HepG2 (cell line): ENCODE measurements at regions not wholly inside any gene's neighbourhood (a gene's known extent, or its start where the extent isn't known, plus 50 kb on each side); places are given as distances from the start of the nearest gene placed in this dataset.
"Not testable (repeated sequence)": the region's sequence is repeated elsewhere in the genome, so short reads cannot be mapped to it uniquely, and the experiment has no call there.

ENCODE experiments used
- ATAC-seq: fragments of 200-7000 bp; cut with Tn5 transposase; 3 replicates; pipeline ENCODE4 v1.9.1; 2020; ENCODE audit warnings: mild to moderate bottlenecking, moderate library complexity
- BruUV-seq: library from RNA; stranded (reverse); fragments of 400-500 nt; replicated peaks from 2 replicates; lab custom pipeline; 2021; lab: Mats Ljungman, UMichigan
- CTCF ChIA-PET: fragments of 300-600 bp; formaldehyde crosslinking; extraction: SDS; loops from one replicate; lab custom pipeline; 2021; ENCODE audit warnings: low total read pairs, inconsistent platforms, low intra/inter-chr PET ratio; lab: Yijun Ruan, JAX
- POLR2A ChIA-PET: fragments of 350-600 bp; sonication (Branson Sonifier 250); formaldehyde crosslinking; loops from one replicate; lab custom pipeline; 2020; ENCODE audit warnings: antibody characterized with exemption, inconsistent platforms; lab: Yijun Ruan, JAX
- DNase-seq: peaks from one replicate; pipeline ENCODE4 v3.0.0-alpha.2; 2015; ENCODE audit warnings: low spot score
- FAIRE-seq: peaks from 3 replicates; lab custom pipeline; 2011; peaks lifted over from hg19 to GRCh38; lab: Jason Lieb, UNC
- H2AFZ ChIP-seq: one replicate; pipeline ENCODE4 v1.6.1; 2011; ENCODE audit warnings: low read length, inconsistent platforms
- H3K27ac ChIP-seq: fragments of 300-600 bp; 3 replicates; pipeline ENCODE4 v1.8.0; 2011; ENCODE audit warnings: mixed run types, mild to moderate bottlenecking, mixed read lengths, low read length, inconsistent platforms; ENCODE audit not compliant: insufficient read depth; ENCODE audit errors: extremely low read length
- H3K27me3 ChIP-seq, 2 experiments: fragments of 200-600 bp in 1 of 2; 2 replicates in 1 of 2; 3 replicates in 1 of 2; pipeline versions ENCODE4 v1.6.0 to v1.8.0; 2011; ENCODE audit warnings: low read length in 2 of 2, mild to moderate bottlenecking in 2 of 2, moderate library complexity in 2 of 2, inconsistent platforms in 1 of 2; ENCODE audit not compliant: insufficient read depth in 2 of 2, control insufficient read depth in 1 of 2
- H3K36me3 ChIP-seq, 2 experiments: fragments of 200-600 bp in 1 of 2; replicated peaks in 1 of 2; 2 replicates in 1 of 2; 3 replicates in 1 of 2; pipeline versions ENCODE4 v1.5.1 to v1.8.0; 2011; ENCODE audit warnings: low read length in 2 of 2, inconsistent platforms in 1 of 2; ENCODE audit not compliant: insufficient read depth in 2 of 2, control insufficient read depth in 1 of 2
- H3K4me1 ChIP-seq: 2 replicates; pipeline ENCODE4 v1.5.1; 2012; ENCODE audit warnings: low read length, inconsistent platforms; ENCODE audit not compliant: insufficient read depth
- H3K4me2 ChIP-seq: 2 replicates; pipeline ENCODE4 v1.6.0; 2011; ENCODE audit warnings: low read depth, low read length, inconsistent platforms
- H3K4me3 ChIP-seq, 3 experiments: fragments of 200-600 bp in 1 of 3; sonication (generic), shearing (Covaris generic) in 1 of 3; replicated peaks in 1 of 3; 2 replicates each; pipeline ENCODE4 v1.5.1; 2011 to 2016; ENCODE audit warnings: low read length in 3 of 3, inconsistent platforms in 2 of 3, low read depth in 2 of 3, mild to moderate bottlenecking in 2 of 3, control low read depth in 1 of 3, mixed read lengths in 1 of 3; ENCODE audit not compliant: insufficient read depth in 1 of 3
- H3K79me2 ChIP-seq: one replicate; pipeline ENCODE4 v1.6.1; 2011; ENCODE audit warnings: low read length, inconsistent platforms; ENCODE audit not compliant: insufficient read depth
- H3K9ac ChIP-seq: 2 replicates; pipeline ENCODE4 v1.6.0; 2011; ENCODE audit warnings: mild to moderate bottlenecking, low read depth, low read length, inconsistent platforms; ENCODE audit not compliant: insufficient read depth
- H3K9me3 ChIP-seq: 2 replicates; pipeline ENCODE4 v1.5.1; 2012; ENCODE audit warnings: mild to moderate bottlenecking, low read length
- H4K20me1 ChIP-seq: 2 replicates; pipeline ENCODE4 v1.6.0; 2011; ENCODE audit warnings: inconsistent platforms, mild to moderate bottlenecking, low read length, moderate library complexity; ENCODE audit not compliant: insufficient read depth
- ZNF768 ChIP-seq: sonication (generic); formaldehyde crosslinking; IDR thresholded peaks from 2 replicates; pipeline ENCODE4 v1.4.0; 2020; ENCODE audit warnings: missing genetic modification reagents
- WGBS: methylation state at CpG from one replicate; pipeline ENCODE4 v1.1.6; 2017; ENCODE audit warnings: low lambda C conversion rate; 5-methylcytosine and 5-hydroxymethylcytosine counted together
- in situ Hi-C: cut with HindIII; loops from 2 replicates; pipeline ENCODE4 v1.10.0; 2017; ENCODE audit warnings: low pct_unique_long_range_greater_than_20kb; ENCODE audit not compliant: extremely low pct_ligation_motif_present
- intact Hi-C: fragments of 100-400 bp; cut with micrococcal nuclease; formaldehyde crosslinking; loops from one replicate; pipeline ENCODE4 v1.10.0; 2022; ENCODE audit not compliant: unreplicated experiment

DNA sequence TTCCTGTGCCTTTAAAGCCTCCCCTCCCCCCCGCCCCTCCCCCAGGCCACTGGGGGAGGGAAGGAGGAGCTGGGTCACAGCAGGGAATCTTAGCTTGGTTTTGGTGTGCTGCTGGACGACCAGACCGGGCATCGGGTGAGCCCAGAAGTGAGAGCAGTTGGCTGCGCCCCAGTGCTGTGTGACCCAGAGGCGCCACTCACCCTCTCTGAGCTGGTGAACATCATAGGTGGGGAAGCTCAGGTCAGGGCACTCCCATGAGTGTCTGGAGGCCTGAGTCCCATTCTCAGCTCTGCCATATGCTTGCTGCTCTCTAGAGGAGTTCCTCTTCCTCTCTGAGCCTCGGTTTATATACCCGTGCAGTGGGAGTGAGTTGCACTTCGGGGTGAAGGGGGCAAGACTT is 3077.5 kb downstream of the RPIA start:
- ATAC-seq, H3K9me3 ChIP-seq, H3K4me2 ChIP-seq, H3K79me2 ChIP-seq, H2AFZ ChIP-seq, H3K36me3 ChIP-seq, CTCF ChIA-PET, H3K27ac ChIP-seq, FAIRE-seq, DNase-seq, BruUV-seq, H3K9ac ChIP-seq, intact Hi-C loops, in situ Hi-C loops, H3K4me3 ChIP-seq, H4K20me1 ChIP-seq, POLR2A ChIA-PET, H3K27me3 ChIP-seq: not testable (repeated sequence)
- TF ChIP-seq ZNF768: peak; percentile 97
- H3K4me1 ChIP-seq: peaks cover 11% of the 10 kb centered on the region
- 62% methylated on average over 3 of the region's 9 CpGs for WGBS

DNA sequence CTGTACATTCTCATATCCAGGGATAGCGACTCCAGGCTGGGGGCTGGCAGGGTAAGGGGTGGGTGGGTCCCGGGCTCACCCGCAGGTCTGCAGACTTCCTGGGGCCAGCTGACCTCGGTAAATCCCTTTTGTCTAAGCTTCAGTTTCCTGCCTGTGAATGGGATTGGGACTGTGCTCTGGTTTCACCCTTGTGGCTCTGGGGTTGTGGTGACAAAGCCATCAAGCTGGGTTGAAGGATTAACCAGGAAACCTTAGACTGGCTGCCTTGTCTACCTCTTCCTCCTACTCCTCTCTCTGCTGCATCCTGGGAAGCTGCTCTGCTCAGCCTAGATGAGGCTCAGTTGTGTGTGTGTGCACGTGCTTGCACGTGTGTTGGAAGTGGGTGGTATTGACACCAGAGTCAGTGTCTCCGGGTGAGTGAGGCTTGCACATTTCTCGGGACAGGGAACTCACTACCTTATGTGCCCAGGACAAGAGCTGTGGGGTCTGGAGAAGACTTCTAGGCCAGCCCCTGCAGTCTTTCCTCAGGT is 3078.6 kb downstream of the RPIA start:
- H3K27me3 ChIP-seq, H4K20me1 ChIP-seq, H2AFZ ChIP-seq, POLR2A ChIA-PET, FAIRE-seq, H3K4me2 ChIP-seq, in situ Hi-C loops, H3K9me3 ChIP-seq, H3K4me3 ChIP-seq, ATAC-seq, H3K27ac ChIP-seq, H3K9ac ChIP-seq, H3K79me2 ChIP-seq, BruUV-seq, intact Hi-C loops, DNase-seq, H3K36me3 ChIP-seq, CTCF ChIA-PET: not testable (repeated sequence)
- 33% methylated on average over 6 of the region's 8 CpGs for WGBS
- H3K4me1 ChIP-seq: peaks cover 11% of the 10 kb centered on the region

DNA sequence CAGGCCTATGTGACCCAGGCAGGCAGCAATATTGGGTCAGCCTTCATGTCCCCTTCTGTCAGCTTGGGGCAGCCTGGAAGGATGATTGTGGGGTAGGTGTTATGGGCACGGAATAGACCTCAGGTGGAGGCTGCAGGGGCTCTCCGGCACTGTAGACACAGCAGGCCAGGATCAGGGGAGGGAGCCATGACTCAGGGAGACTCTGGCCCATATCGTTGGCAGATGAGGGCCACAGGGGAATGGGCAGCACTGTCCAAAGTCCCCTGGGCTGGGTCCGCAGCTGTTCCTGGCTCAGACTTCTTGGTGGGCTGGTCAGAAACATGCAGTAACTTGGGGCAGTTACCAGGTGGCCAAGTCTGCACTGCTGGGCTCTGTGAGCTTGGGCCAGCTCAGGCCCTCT is 3080.1 kb downstream of the RPIA start:
- H3K4me2 ChIP-seq, H2AFZ ChIP-seq, in situ Hi-C loops, H3K9me3 ChIP-seq, BruUV-seq, DNase-seq, H3K4me3 ChIP-seq, CTCF ChIA-PET, intact Hi-C loops, H4K20me1 ChIP-seq, H3K4me1 ChIP-seq, H3K79me2 ChIP-seq, H3K27ac ChIP-seq, H3K27me3 ChIP-seq, FAIRE-seq, H3K9ac ChIP-seq, POLR2A ChIA-PET, H3K36me3 ChIP-seq: not testable (repeated sequence)
- WGBS: 13% methylated on average over 2 of the region's 4 CpGs
- ATAC-seq: peak; percentile 45
